ENCODE measurements at regions not wholly inside any gene's neighbourhood (a gene's known extent, or its start where the extent isn't known, plus 50 kb on each side); places are given as distances from the start of the nearest gene placed in this dataset.

DNA sequence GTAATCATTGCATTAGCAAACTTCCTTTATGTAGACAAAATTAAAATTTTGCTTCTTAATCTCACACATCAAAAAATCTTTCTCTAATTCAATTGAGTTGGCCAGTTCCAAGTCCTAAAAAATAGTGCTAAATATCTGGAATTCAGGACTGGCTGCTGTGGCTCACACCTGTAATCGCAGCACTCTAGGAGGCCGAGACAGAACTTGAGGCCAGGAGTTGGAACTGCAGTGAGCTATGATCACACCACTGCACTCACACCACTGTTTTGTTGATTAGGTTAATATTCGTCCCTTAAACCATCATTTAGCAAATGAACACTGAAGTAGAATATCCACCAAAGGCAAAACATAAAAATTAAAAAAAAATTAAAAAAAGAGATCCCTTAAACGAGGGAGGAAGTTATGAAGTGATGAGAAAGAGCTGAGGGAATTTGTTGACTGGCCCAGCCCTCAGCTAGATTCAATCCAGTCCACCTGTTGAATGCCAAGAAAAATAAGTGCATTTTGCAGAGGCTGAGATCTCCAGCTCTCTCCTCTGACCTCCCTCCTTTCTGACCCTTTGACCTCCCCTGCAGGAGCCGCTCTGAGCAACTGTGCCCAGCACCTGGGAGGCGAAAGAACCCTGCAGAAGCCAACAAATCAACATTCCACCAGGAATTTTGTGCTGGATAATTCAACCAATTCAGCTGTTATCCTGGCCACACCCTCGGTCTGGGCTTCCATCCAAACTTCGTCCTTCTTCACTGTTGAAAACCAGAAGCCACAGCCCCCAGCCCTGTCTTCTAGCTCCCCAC lies 96.8 kb downstream of the OR2K2 start:
- Histone ChIP-seq H3K4me3 (no peak overlapping the region), H3K36me3 (replicated peaks in 1 of 2; ENCODE audit: insufficient read depth in 1 of 2, low read depth in 2 of 2) (no peaks in the 10 kb centered on the region), H3K9me3 (no peaks in the 10 kb centered on the region), H3K27ac (no peak overlapping the region), H3K4me1 (no peaks in the 10 kb centered on the region), H3K27me3 (no peaks in the 10 kb centered on the region)
- WGBS, 2 donors, result 45 to 54% methylated on average over 8 of the region's 8 CpGs
- no peak for TF ChIP-seq POLR2A (IDR thresholded peaks at IDR 0.05)
- TF ChIP-seq, protein P1, sequence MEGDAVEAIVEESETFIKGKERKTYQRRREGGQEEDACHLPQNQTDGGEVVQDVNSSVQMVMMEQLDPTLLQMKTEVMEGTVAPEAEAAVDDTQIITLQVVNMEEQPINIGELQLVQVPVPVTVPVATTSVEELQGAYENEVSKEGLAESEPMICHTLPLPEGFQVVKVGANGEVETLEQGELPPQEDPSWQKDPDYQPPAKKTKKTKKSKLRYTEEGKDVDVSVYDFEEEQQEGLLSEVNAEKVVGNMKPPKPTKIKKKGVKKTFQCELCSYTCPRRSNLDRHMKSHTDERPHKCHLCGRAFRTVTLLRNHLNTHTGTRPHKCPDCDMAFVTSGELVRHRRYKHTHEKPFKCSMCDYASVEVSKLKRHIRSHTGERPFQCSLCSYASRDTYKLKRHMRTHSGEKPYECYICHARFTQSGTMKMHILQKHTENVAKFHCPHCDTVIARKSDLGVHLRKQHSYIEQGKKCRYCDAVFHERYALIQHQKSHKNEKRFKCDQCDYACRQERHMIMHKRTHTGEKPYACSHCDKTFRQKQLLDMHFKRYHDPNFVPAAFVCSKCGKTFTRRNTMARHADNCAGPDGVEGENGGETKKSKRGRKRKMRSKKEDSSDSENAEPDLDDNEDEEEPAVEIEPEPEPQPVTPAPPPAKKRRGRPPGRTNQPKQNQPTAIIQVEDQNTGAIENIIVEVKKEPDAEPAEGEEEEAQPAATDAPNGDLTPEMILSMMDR (IDR thresholded peaks at IDR 0.05), result no peak
- intact Hi-C loops (cut with DNase I), result no loop called here
- DNase-seq (no peak), ATAC-seq (no peak)

DNA sequence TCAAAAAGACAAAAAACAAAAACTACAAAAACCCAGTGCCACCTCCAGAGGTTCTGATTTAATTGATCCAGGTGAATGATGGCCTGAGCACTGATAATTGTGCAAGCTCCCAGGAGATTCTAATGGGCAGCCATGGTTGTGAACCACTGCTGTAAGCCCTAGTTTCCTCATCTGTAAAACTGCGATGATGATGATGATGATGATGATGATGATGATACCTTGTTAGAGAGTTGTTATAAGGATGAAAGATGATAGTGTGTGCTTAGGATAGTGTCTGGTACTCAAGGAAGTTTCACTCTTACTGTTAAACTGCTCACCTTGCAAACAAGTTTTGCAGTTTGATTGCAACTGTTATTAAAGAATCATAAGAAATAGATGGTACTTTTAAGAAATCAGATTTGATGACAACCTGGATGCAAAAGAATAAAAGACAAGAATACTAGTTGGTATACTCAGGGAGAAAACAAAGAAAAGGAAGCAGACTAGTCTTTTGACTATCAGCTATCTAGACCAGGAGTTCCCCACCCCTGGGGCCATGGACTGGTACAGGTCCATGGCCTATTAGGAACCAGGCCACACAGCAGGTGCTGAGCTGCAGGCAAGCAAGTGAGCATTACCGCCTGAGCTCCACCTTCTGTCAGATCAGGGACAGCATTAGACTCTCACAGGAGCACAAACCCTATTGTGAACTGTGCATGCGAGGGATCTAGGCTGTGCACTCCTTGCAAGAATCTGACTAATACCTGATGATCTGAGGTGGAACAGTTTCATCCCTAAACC lies 98.0 kb downstream of the OR2K2 start:
- intact Hi-C loops (cut with DNase I), result no loop called here
- no peak for ATAC-seq
- no peak for DNase-seq
- no peaks in the 10 kb centered on the region for H3K4me1 ChIP-seq
- no peaks in the 10 kb centered on the region for H3K9me3 ChIP-seq
- H3K27me3 ChIP-seq, result no peaks in the 10 kb centered on the region
- WGBS, 2 donors, result 70 to 72% methylated on average over 3 of the region's 3 CpGs
- no peak overlapping the region for H3K27ac ChIP-seq
- H3K36me3 ChIP-seq (replicated peaks in 1 of 2; ENCODE audit: insufficient read depth in 1 of 2, low read depth in 2 of 2), result no peaks in the 10 kb centered on the region
- TF ChIP-seq, protein P1 (IDR thresholded peaks at IDR 0.05), result no peak
- TF ChIP-seq POLR2A (IDR thresholded peaks at IDR 0.05), result no peak
- H3K4me3 ChIP-seq, result no peak overlapping the region

DNA sequence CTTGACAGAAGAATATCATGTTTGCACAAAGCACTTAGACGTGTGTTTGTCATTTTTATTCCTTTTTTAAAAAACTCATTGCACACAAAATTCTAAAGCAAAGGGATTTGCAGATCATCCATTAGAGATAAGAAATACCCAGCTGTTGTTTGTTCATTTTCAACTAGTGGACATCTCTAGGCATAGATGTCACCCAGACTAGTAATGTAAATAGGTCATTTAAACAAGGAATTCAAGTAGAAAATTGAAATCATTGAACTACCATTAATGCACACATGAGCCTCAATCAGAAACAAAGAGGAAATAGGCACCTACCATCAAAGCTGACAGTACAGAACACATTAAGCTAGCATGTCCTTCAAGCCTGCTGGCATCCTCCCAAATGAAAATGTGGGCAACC lies 107.3 kb downstream of the OR2K2 start:
- intact Hi-C loops (cut with DNase I), result no loop called here
- Histone ChIP-seq H3K27me3 (no peaks in the 10 kb centered on the region), H3K9me3 (no peaks in the 10 kb centered on the region), H3K4me1 (no peaks in the 10 kb centered on the region), H3K27ac (no peak overlapping the region), H3K4me3 (no peak overlapping the region), H3K36me3 (replicated peaks in 1 of 2; ENCODE audit: insufficient read depth in 1 of 2, low read depth in 2 of 2) (no peaks in the 10 kb centered on the region)
- TF ChIP-seq, protein P1 (IDR thresholded peaks at IDR 0.05), result no peak
- no peak for TF ChIP-seq POLR2A (IDR thresholded peaks at IDR 0.05)
- no peak for ATAC-seq
- WGBS, 2 donors, result 20 to 38% methylated on average over 1 of the region's 1 CpG
- DNase-seq, result peak in 1 of 4 donors; percentile 6

DNA sequence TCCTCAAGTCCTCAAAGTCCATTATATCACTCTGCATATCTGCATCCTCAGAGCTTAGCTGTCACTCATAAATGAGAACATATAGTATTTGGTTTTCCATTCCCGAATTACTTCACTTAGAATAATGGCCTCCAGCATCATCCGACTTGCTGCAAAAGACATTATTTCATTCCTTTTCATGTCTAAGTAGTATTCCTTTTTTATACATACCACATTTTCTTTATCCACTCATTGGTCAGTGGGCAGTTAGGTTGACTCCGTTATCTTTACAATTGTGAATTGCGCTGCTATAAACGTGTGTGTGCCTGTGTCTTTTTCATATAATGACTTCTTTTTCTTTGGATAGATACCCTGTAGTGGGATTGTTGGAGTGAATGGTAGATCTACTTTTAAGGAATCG lies 117.2 kb downstream of the OR2K2 start:
- ATAC-seq (no peak), DNase-seq (no peak)
- intact Hi-C loops (cut with DNase I), result no loop called here
- Histone ChIP-seq H3K27ac (no peak overlapping the region), H3K4me3 (no peak overlapping the region), H3K27me3 (no peaks in the 10 kb centered on the region), H3K9me3 (no peaks in the 10 kb centered on the region), H3K4me1 (no peaks in the 10 kb centered on the region), H3K36me3 (replicated peaks in 1 of 2; ENCODE audit: insufficient read depth in 1 of 2, low read depth in 2 of 2) (no peaks in the 10 kb centered on the region)
- WGBS, 2 donors, result 67 to 79% methylated on average over 6 of the region's 6 CpGs
- TF ChIP-seq POLR2A (IDR thresholded peaks at IDR 0.05), result no peak
- TF ChIP-seq, protein P1 (IDR thresholded peaks at IDR 0.05), result no peak

Measured in body of pancreas (tissue), 4 donors.